ENCODE measurements at regions not wholly inside any gene's neighbourhood (a gene's known extent, or its start where the extent isn't known, plus 50 kb on each side); places are given as distances from the start of the nearest gene placed in this dataset.

- TF ChIP-seq CTCF (IDR thresholded peaks at IDR 0.05): no peak
- no peak overlapping the region for H3K4me3 Mint-ChIP-seq
- no peaks in the 10 kb centered on the region for H3K9me3 Mint-ChIP-seq
- ATAC-seq (ENCODE audit: low read depth) (no peak), DNase-seq (no peak)
- intact Hi-C loops (cut with micrococcal nuclease): no loop called here
- ChIA-PET POLR2A (no interaction called here), CTCF (no interaction called here)
- H3K27me3 Mint-ChIP-seq: no peaks in the 10 kb centered on the region
- no peaks in the 10 kb centered on the region for H3K4me1 Mint-ChIP-seq
- no peaks in the 10 kb centered on the region for H3K36me3 Mint-ChIP-seq (ENCODE audit: low read depth)
- no peak overlapping the region for H3K27ac Mint-ChIP-seq
Measured at GRCh38 chr16:80058214-80058613, 457.7 kb upstream of the MAF start.

- Mint-ChIP-seq H3K4me3 (no peak overlapping the region), H3K27me3 (no peaks in the 10 kb centered on the region), H3K27ac (no peak overlapping the region), H3K36me3 (ENCODE audit: low read depth) (no peaks in the 10 kb centered on the region), H3K4me1 (no peaks in the 10 kb centered on the region), H3K9me3 (no peaks in the 10 kb centered on the region)
- intact Hi-C loops (cut with micrococcal nuclease): no loop called here
- DNase-seq (no peak), ATAC-seq (ENCODE audit: low read depth) (no peak)
- TF ChIP-seq CTCF (IDR thresholded peaks at IDR 0.05): no peak
- ChIA-PET CTCF (no interaction called here), POLR2A (no interaction called here)
Measured at GRCh38 chr16:80056324-80056723, 455.8 kb upstream of the MAF start.

GRCh38 chr16:80055831-80056230 lies 455.3 kb upstream of the MAF start:
- CTCF ChIA-PET: no interaction called here
- ATAC-seq (ENCODE audit: low read depth) (no peak), DNase-seq (no peak)
- no peaks in the 10 kb centered on the region for H3K27me3 Mint-ChIP-seq
- intact Hi-C loops (cut with micrococcal nuclease): no loop called here
- TF ChIP-seq CTCF (IDR thresholded peaks at IDR 0.05): no peak
- H3K9me3 Mint-ChIP-seq: no peaks in the 10 kb centered on the region
- no peaks in the 10 kb centered on the region for H3K4me1 Mint-ChIP-seq
- no peaks in the 10 kb centered on the region for H3K36me3 Mint-ChIP-seq (ENCODE audit: low read depth)
- POLR2A ChIA-PET: no interaction called here
- no peak overlapping the region for H3K27ac Mint-ChIP-seq
- no peak overlapping the region for H3K4me3 Mint-ChIP-seq

GRCh38 chr16:80054647-80055046 lies 454.1 kb upstream of the MAF start:
- Mint-ChIP-seq H3K4me1 (no peaks in the 10 kb centered on the region), H3K4me3 (no peak overlapping the region), H3K36me3 (ENCODE audit: low read depth) (no peaks in the 10 kb centered on the region), H3K9me3 (no peaks in the 10 kb centered on the region), H3K27me3 (no peaks in the 10 kb centered on the region), H3K27ac (no peak overlapping the region)
- ATAC-seq (ENCODE audit: low read depth) (no peak), DNase-seq (no peak)
- intact Hi-C loops (cut with micrococcal nuclease): no loop called here
- ChIA-PET POLR2A (no interaction called here), CTCF (no interaction called here)
- no peak for TF ChIP-seq CTCF (IDR thresholded peaks at IDR 0.05)

- Mint-ChIP-seq H3K4me3 (no peak overlapping the region), H3K27ac (no peak overlapping the region), H3K36me3 (ENCODE audit: low read depth) (no peaks in the 10 kb centered on the region), H3K4me1 (no peaks in the 10 kb centered on the region), H3K9me3 (peaks cover 3% of the 10 kb centered on the region), H3K27me3 (no peaks in the 10 kb centered on the region)
- no peak for TF ChIP-seq CTCF (IDR thresholded peaks at IDR 0.05)
- no peak for DNase-seq
- intact Hi-C loops (cut with micrococcal nuclease): no loop called here
- ATAC-seq (ENCODE audit: low read depth): no peak
- ChIA-PET POLR2A (no interaction called here), CTCF (no interaction called here)
Measured at GRCh38 chr16:80051040-80051439, 450.5 kb upstream of the MAF start.
